ENCODE measurements at regions not wholly inside any gene's neighbourhood (a gene's known extent, or its start where the extent isn't known, plus 50 kb on each side); places are given as distances from the start of the nearest gene placed in this dataset.
"Not testable (repeated sequence)": the region's sequence is repeated elsewhere in the genome, so short reads cannot be mapped to it uniquely, and the experiment has no call there.

DNA sequence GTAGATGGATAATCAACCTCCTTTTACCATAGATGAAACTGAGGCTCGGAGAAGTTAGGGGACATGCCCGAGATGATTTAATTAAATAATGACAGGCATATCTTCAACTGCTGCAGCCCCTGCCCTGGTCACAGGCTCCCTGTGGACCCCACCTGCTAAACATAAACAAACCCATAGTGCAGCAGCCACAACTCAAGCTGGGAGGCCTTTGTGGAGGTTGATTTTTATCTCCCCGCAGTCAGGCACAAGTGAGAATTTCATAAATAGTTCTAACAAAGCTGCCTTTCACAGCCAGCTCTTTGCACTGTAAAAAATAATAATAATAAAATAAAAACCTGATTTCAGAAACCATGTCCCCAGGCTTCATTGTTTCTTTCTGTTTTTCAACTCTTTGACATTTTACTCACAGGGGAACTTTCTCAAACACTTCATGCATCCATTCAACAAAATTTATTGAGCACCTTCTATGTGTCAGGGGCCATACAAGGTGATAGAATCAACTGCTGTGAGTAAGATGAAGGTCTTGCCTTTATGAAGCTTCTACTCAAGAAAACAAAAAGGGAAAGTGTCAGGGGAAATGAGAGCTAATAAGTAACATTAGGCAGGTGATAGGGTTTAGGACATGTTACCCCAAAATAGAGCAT lies 393.6 kb upstream of the PROK2 start:
- no peak for DNase-seq

DNA sequence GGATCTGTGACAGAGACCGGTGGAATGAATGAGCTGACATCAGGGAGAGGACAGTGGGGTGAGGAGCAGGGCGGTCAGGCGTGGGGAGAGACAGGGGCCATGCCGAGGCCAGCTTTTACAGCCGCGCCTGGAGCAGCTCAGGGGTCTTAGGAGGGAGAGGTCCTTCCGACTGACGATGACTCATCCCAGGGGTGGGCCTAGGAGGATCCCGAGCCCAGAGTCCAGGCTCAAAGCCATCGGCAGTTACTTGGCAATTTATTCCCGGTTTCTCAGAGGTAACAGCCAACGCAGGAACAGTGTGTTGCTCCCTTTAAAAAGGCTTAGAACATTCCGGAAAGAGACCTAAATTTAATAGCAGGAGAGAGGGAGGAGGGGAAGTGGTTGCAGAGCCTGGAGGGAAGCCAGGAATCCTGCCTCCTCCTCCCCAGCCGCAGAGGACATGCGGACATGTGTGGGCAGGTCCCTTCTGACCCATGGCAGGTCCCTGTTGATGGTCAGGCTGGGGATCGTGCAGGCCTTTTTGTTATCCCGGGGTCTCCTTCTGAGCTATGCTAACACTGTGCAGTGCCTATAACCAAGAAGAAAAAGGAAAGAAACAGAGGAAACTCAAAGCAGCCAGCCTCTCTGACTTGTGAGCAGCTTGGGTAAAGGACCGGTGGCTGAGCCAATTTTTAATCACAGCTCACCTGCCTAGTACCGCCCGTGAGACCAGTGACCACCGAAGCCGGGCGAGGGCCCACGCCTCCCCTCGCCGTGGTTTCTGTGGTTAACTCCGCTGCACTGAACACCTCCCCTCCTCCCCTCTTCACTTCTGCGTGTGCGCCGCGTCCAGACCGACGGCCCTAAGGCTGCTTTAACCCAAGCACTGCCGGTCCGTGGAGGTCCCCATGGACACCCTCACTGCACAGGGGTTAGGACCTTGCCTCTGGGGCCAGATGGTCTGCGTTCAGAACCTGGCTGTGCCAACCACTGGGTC lies 392.4 kb upstream of the PROK2 start:
- peak in 2 of 3 donors; percentile 76 to 89 for DNase-seq

DNA sequence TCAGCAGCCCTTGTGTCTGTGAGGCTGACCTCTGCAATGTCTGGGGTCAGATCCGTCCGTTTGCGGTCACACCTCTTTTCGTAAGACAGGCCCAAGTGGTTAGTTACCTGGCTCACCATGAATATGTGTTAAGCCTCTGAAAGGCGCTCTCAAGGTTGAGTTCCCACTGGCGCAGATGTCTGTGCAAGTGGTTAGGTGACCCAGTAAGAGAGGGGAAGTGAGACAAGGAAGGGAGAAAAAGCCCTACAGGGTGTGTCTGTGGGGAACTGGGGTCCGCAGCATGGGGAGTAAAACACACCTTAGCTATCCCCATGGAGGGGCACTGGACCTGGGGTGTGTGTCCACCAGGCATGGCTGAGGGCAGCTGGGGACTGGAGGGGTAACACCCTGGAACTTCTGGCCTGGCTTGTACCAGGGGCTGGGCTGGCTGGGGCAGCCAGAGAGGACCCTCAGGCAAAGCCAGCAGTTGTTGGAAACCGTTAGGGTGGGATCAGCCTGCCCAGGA lies 391.6 kb upstream of the PROK2 start:
- DNase-seq: peak in 1 of 3 donors; percentile 24

DNA sequence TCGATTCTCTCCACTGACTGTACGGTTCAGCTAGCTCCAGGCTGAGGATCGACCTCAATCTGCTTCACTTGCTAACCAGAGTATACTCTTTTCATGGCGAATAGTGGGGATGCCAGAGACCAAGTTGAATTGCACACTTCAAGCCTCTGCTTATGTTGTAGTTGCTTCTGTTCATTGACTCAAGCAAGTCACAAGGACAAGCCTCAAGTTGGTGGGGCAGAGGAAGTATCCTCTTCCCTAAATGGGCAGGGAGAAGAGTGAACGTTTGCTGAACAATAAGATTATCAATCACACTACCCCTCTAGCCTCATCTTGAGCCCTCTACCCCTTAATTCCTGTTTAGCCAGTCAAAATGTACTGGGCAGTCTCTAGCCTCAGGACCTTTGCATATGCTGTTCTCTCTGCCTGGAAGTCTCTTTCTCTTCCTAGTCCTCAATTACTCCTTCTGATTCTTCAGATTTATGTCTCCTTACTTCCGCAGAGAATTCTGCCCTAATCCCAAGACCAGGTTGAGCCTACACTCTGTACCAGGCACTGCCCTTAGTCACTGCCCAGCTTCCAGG lies 390.4 kb upstream of the PROK2 start:
- DNase-seq: no peak

DNA sequence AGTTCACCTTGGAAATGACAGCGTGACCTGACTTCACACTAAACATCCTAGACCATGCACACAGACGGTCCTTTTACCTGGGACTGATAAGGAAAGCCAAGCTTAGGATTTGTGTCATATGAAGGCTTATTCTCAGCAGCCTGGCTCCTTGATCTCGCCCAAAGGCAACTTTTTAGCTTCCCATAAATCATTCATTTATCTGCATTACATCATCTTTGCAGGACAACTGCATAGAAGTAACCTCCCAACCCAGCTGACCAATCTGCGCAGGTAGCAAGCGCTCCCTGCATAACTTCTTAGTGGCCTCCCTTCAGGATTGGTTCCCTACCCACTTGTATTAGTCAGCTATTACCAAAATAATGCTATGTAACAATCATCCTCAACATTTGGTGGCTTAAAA lies 389.9 kb upstream of the PROK2 start:
- no peak for DNase-seq

DNA sequence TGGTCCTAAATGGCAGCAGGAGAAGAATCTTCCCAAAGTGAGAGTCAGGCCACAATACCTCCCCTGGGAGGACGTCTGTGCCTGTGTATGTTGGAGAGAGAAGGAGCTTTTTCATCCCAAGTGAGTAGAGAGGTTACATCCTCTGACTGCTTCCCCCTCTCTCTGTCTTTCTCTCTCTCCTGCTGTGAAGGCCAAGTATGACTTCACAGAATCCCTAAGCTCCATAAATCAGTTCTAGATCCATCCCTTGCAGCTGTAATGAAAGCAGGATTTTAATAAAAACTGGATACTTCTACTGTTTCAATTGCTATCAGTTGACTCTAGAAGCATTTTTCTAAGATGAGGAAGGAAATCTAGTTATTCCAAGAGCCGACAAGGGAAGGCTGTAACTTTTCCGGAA lies 389.1 kb upstream of the PROK2 start:
- peak; percentile 62 to 87 (median 70) for DNase-seq

DNA sequence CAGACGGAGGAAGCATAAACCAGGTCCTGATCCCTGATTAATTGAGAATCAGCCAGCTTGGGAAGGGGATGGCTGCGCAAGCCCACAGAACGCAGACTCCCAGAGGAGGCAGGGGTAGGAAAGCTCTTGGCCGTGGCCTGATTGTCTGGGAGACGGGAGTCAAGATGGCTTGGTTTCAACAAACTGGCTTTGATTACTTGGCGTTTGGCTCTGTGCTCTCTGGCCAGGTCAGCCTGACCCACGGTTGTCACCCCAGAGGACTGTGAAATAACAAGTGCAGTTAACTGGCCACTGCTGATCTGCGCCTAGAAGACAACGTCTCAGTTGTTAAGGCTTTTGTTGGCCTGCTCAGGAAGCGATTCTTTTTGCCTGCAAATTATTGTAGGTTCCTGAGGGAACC lies 387.0 kb upstream of the PROK2 start:
- DNase-seq: no peak

DNA sequence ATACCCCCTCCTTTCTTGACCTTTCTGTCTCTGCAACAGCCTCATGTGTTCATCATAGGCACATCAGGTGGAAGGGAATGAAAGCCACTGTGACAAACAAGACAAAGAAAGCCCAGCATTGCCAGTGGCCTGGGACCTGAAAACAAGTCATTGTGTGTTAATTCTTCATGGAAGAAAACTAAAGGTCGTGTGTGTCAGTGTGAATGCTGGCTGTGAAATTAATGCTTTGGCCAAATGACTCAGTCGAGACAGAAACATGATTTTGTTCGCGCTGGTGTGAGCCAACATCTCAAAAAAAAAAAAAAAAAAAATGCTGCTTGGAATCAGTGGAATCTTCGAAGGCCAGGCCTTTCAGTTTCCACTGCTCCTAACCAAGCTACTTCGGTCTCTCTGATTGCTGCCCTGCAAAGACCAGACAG lies 386.5 kb upstream of the PROK2 start:
- peak in 1 of 3 donors; percentile 61 for DNase-seq

DNA sequence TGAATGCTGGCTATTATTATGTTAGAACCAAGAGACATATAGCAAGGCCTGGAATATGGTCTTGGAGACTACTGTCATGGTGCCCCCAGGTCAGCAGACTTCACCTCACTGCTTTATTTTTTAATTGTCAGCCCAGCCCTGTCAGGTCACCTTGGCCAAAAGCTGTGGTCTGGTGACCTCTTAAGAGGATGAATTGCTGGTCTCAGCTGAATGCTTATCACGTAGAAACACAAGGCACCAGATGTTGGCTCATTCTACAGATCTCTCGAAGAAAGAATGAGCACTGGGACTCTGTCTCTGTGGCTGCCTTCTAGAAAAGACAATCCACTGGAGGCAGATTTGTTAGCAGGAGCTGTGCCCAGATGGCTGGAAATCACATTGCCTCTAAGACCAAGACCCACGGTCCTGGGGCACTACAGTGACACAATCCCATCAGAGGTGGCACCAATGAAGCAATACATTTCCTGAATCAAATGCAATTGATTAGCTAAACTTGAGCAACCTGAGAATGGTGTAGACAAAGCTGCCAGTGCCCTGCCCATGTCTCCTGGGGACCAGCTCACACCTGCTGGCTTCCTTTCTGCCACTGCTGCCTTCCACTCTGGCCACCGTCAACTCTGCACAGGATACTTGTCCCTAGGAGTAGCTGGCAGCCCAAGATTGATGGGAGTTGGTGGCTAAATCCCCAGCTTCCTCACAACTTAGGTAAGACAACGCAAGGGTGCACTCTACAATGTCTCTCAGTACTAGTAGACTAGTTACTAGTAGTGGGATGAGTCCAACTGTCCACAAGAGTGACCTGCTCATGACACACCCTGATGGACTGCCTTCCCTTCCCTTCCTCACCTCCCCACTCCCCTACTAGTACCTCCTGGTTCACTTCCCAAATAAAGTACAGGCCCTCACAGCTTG lies 384.9 kb upstream of the PROK2 start:
- DNase-seq: no peak

DNA sequence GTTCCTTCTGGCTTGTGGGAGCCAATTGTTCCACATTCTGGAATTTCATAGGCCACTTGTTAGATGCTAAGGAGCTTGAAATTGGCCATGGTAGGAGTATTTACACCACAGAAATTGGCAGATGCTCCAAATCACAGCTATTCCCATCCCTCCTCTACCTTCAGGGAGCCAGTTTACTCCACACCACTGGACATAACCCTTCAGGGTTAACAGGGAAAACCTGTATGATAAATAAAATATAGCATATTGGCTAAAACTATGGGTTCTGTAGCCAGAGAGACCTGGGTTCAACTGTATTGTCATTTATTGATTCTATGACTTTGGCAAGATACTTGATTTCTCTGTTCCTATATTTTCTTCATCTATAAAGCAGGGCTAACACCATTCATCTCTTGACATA lies 384.2 kb upstream of the PROK2 start:
- no peak for DNase-seq

DNA sequence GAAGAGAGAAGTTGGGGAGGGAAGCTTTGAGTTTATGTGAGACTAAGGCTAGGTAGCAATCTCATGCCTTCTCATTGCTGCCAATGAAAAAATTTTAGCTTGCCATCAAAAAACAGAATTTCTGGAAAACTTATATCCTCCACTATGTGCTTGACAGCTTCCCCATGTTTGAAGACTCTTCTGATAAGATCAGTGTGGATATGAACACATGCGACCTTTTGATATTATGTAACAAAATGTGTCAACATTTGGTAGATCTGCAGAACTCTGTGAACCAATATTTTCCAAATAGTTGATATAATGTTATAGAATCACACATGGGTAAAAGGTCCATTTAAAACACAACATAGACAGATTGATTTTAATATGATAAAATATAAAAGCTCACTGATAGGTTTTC lies 380.9 kb upstream of the PROK2 start:
- no peak for DNase-seq

DNA sequence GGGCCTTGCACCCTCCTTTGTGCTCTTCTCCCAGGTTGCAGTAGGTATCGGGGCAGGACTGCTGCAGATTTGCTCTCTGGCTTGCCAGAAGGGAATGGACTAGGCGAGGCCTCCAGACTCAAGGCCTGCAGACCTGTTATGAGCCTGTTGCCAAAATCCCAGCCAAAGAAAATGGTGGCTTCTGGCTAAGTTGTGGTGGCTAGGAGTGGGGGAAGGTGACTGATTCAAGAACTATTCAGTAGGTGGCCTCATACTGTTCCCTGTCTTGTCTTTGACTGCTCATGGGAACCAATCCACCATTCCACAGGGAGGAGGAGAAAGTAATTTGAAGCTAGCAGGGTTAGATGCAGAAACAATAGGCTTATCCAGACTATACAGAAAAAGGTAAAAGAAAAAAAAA lies 380.4 kb upstream of the PROK2 start:
- no peak for DNase-seq

DNA sequence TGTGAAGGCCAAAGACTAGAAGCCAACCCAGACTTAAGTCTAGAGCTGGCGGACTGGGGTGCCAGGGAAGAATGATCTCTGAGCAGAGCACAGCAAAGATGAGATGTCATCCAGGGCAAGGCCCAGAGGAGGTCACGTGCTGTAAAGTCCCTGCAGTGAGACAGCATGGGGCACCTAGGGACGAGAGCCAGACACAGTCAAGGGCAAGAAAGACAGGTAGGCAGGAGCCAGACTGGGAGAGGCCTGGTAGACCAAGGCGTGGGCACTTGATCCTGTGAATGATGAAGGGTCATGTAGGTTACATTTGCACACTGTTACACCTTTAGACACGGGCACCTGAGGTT lies 379.7 kb upstream of the PROK2 start:
- DNase-seq: no peak

DNA sequence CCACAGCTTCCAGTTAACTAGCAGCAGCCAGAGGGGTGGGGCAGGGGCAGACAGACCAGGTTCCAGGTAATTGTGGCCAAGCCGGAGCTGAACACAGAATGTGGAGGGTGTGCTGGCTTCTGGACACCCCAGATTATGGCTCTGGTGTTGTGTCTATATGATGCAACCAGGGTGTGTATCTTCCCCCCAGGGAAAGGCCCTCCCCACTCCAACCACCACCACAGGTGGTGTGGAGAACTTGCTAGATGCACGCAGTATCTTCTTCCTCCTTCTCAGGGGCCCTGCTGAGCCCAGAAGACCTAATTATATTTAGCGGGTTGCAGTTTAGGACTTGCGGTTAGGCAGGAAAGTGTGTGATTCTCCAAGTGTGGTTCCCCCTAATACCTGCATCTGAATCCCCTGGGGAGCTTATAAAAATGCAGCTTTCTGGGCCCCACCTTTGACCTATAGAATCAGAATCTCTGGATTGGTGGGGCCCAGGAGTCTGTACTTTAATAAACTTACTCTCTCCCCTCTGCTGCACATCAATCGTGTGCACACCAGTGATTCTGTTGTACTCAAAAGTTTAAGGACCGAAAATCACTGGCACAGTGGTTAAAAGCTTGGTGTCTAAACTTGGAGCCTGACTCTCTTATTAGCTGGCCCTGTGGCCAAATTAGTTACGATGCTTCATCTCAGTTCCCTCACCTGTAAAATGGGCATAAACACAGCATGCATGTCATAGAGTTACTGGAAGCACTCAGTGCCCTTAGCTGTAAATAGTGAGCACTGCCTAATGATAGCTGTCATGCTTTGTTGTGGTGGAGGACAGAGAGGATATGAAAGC lies 379.1 kb upstream of the PROK2 start:
- DNase-seq: no peak

DNA sequence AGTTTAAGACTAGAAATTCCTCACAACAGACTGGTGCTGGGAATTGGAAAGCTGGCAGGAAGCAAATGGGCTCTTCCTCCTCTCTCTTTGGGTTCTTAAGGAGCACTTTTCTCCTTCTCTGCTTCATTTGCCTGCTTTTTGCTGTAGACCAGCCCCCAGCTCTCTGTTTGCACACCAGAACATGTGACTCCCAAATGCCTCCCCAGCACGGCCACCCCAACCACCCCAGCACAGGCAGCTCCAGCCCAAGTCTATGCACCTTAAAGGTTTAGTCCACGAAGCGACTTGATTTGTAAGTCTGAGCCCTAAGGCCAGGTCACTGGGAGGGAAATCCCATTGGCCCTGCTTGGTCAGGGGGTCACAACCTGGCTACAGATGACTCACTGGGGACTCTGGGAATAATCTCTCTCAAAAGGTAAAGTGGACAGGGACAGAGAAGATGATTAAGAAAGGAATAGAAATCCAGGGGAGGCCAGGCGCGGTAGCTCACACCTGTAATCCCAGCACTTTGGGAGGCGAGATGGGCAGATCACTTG lies 377.8 kb upstream of the PROK2 start:
- DNase-seq: no peak

DNA sequence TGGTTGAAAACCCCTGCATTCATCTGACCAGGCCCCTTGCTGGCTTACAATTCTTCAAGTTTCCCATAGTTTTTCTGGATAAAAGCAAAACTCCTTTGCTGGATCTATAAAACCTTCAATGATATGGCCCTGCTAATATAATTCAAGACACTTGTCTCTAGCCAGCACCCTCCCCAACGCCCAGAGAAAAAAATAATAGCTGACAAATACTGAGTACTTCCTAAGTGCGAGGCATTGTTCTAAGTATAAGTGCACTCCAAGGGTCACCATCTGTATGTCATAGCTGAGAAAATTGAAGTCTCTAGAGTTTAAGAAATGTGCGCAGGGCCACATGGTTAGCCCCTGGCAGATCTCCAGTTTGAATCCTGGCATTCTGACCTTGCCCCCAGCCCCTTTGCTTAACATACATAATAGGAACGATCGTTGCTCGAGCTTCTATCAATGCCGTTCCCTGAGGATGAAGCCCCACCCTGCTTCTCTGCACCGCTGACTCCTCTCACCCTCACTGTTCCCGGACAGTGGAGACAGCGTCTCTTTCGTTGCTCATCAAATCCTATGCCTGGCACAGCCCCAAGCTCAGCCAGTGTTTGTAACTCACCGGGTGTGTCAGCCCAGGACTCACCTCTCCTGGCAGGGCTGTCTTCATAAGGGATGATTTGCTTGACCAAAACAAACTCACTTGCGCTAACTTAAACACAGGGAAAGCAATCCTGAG lies 377.1 kb upstream of the PROK2 start:
- no peak for DNase-seq

DNA sequence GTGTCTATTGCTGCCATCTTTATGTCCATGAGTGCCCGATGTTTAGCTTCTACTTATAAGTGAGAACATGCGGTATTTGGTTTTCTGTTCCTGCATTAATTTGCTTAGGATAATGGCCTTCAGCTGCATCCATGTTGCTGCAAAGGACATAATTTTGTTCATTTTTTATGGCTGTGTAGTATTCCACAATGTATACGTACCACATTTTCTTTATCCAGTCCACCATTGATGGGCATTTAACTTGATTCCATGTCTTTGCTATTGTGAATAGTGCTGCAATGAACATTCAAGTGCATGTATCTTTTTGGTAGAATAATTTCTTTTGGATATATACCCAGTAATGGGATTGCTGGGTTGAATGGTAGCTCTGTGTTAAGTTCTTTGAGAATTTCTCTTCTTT lies 376.3 kb upstream of the PROK2 start:
- not testable (repeated sequence) for DNase-seq

DNA sequence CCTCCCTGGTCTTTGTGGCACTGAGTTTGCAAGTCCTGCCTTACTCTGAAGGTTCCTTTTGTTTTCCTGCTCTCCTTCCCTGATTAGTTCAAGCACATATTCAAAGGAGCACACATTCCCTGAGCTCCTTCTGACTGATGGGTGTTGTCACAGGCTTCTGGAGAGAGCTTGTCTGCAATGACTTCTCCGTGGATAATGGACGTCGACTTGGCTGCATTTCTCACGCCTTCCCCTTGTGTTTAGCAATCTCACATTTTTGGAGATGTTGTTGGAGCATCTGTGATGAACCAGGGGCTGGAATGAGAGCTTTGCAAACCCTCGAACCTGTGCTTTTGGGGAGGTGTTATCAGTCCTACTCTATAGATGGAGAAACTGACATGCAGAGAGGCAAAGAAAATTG lies 375.4 kb upstream of the PROK2 start:
- DNase-seq: no peak

DNA sequence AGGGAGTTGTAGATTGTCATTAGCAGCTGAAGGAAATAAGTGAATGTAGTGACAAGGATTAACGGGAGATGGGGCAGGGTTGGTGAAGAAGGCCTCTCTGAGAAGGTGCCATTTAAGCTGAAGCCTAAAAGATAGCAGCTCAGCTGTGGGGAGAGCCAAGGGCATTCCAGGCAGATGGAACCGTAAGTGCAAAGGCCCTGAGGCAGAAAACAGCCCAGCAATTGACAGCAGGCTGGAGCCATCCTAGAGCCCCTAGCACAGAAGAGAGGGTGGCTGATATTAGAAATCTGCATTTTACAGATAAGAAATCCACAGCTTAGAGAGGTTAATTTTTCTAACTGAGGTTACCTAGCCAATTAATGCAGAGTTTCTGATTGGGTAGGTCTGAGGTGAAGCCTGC lies 374.5 kb upstream of the PROK2 start:
- DNase-seq: no peak

Measured in muscle of back (tissue), 3 donors.